B cell (primary cell): ENCODE measurements at regions not wholly inside any gene's neighbourhood (a gene's known extent, or its start where the extent isn't known, plus 50 kb on each side); places are given as distances from the start of the nearest gene placed in this dataset.

Experiments
- ATAC-seq: fragments of 200-7000 bp; cut with Tn5 transposase; one replicate; pipeline ENCODE4 v1.10.0; 2021; ENCODE audit warnings: low read depth, mild to moderate bottlenecking, moderate number of reproducible peaks, moderate library complexity
- CTCF ChIA-PET: fragments of 350-600 bp; sonication (Branson Sonifier 250); formaldehyde crosslinking; loops from one replicate; lab custom pipeline; 2021; ENCODE audit warnings: antibody characterized with exemption, inconsistent platforms; lab: Charles Lee
- POLR2A ChIA-PET: fragments of 350-600 bp; sonication (Branson Sonifier 250); formaldehyde crosslinking; loops from one replicate; lab custom pipeline; 2021; ENCODE audit warnings: antibody characterized with exemption; lab: Charles Lee
- DNase-seq: peaks from one replicate; pipeline ENCODE4 v3.0.0; 2013
- H2AFZ ChIP-seq: 2 replicates; pipeline ENCODE4 v1.6.1; 2012; ENCODE audit warnings: mild to moderate bottlenecking, low read depth, low read length; ENCODE audit not compliant: insufficient read depth, poor library complexity, severe bottlenecking
- H3K27ac ChIP-seq, 2 donors: 1 replicate in 1 of 2; 2 replicates in 1 of 2; pipeline ENCODE4 v1.5.1; 2012 to 2013; ENCODE audit warnings: low read length in 2 of 2, mild to moderate bottlenecking in 2 of 2, moderate library complexity in 1 of 2
- H3K27me3 ChIP-seq, 4 experiments: fragments of 200-600 bp in 1 of 4; sonication (generic) in 1 of 4; replicated peaks in 1 of 4; 1 replicate in 2 of 4; 2 replicates in 2 of 4; pipeline versions ENCODE4 v1.6.1 to v1.7.0; 2013 to 2016; ENCODE audit warnings: low read length in 3 of 4, mild to moderate bottlenecking in 2 of 4, mixed read lengths in 1 of 4, moderate library complexity in 1 of 4; ENCODE audit not compliant: insufficient read depth in 4 of 4, control insufficient read depth in 3 of 4; ENCODE audit errors: control extremely low read depth in 1 of 4
- H3K36me3 ChIP-seq, 2 experiments: replicated peaks in 1 of 2; 1 replicate in 1 of 2; 2 replicates in 1 of 2; pipeline versions ENCODE4 v1.6.1 to v1.7.1; 2013; ENCODE audit warnings: low read length in 1 of 2; ENCODE audit not compliant: insufficient read depth in 2 of 2, control insufficient read depth in 1 of 2; ENCODE audit errors: control extremely low read depth in 1 of 2, extremely low read depth in 1 of 2
- H3K4me1 ChIP-seq, 2 donors: fragments of 200-600 bp in 1 of 2; sonication (generic) in 1 of 2; 1 replicate in 1 of 2; 2 replicates in 1 of 2; pipeline versions ENCODE4 v1.5.1 to v1.6.1; 2013 to 2017; ENCODE audit warnings: low read length in 2 of 2; ENCODE audit not compliant: control insufficient read depth in 2 of 2, insufficient read depth in 2 of 2
- H3K4me2 ChIP-seq: replicated peaks from 2 replicates; pipeline ENCODE3; 2012; ENCODE audit warnings: mild to moderate bottlenecking, low read depth, low read length; ENCODE audit not compliant: poor library complexity, severe bottlenecking
- H3K4me3 ChIP-seq, 5 experiments: fragments of 200-600 bp in 1 of 5; sonication (generic) in 1 of 5; 1 replicate in 3 of 5; 2 replicates in 2 of 5; pipeline versions ENCODE4 v1.5.1 to v1.7.0; 2011 to 2016; ENCODE audit warnings: low read length in 4 of 5, mild to moderate bottlenecking in 4 of 5, low read depth in 2 of 5, control low read depth in 1 of 5, moderate library complexity in 1 of 5; ENCODE audit not compliant: insufficient read depth in 1 of 5; ENCODE audit errors: control extremely low read depth in 1 of 5, extremely low read depth in 1 of 5
- H3K79me2 ChIP-seq: fragments of 200-600 bp; sonication (generic); one replicate; pipeline ENCODE4 v1.6.0; 2016; ENCODE audit warnings: low read length; ENCODE audit not compliant: control insufficient read depth, insufficient read depth
- H3K9ac ChIP-seq: fragments of 200-600 bp; sonication (generic); 2 replicates; pipeline ENCODE4 v1.6.1; 2017; ENCODE audit warnings: mild to moderate bottlenecking, low read length, moderate library complexity
- H3K9me3 ChIP-seq, 3 donors: one replicate each; pipeline versions ENCODE4 v1.6.1 to v1.7.1; 2013; ENCODE audit warnings: low read length in 2 of 3; ENCODE audit not compliant: control insufficient read depth in 2 of 3, insufficient read depth in 1 of 3; ENCODE audit errors: control extremely low read depth in 1 of 3
- H4K20me1 ChIP-seq: 2 replicates; pipeline ENCODE4 v1.6.0; 2012; ENCODE audit warnings: mild to moderate bottlenecking, low read length; ENCODE audit not compliant: insufficient read depth, control insufficient read depth, poor library complexity, severe bottlenecking
- H3K27ac Mint-ChIP-seq: one replicate; pipeline ENCODE4 v1.8.0; 2021; ENCODE audit warnings: mixed read lengths
- H3K27me3 Mint-ChIP-seq: one replicate; pipeline ENCODE4 v1.8.0; 2021; ENCODE audit warnings: mixed read lengths
- H3K4me1 Mint-ChIP-seq: one replicate; pipeline ENCODE4 v1.8.0; 2021; ENCODE audit warnings: mixed read lengths
- H3K4me3 Mint-ChIP-seq: one replicate; pipeline ENCODE4 v1.8.0; 2021; ENCODE audit warnings: mixed read lengths
- H3K9me3 Mint-ChIP-seq: one replicate; pipeline ENCODE4 v1.8.0; 2022; ENCODE audit warnings: mixed read lengths; ENCODE audit not compliant: insufficient read depth
- CTCF ChIP-seq: fragments of 200-600 bp; IDR thresholded peaks from one replicate; pipeline ENCODE4 v1.8.0; 2022; ENCODE audit warnings: antibody characterized with exemption, mild to moderate bottlenecking
- EZH2 ChIP-seq: IDR thresholded peaks from 2 replicates; pipeline ENCODE4 v1.6.1; 2012; ENCODE audit warnings: borderline replicate concordance, low read depth, mild to moderate bottlenecking, moderate library complexity, low read length; ENCODE audit not compliant: insufficient read depth, poor library complexity, severe bottlenecking
- WGBS: methylation state at CpG from one replicate; pipeline ENCODE4 v1.1.5; 2013; ENCODE audit warnings: missing lambda C conversion rate; ENCODE audit not compliant: insufficient coverage; 5-methylcytosine and 5-hydroxymethylcytosine counted together
- intact Hi-C: fragments of 100-400 bp; cut with micrococcal nuclease; formaldehyde crosslinking; loops from one replicate; pipeline ENCODE4 v1.10.0; 2022

- no peak for TF ChIP-seq CTCF
- TF ChIP-seq EZH2 = no peak
- ChIA-PET CTCF (no interaction called here), POLR2A (no interaction called here)
- no peaks in the 10 kb centered on the region for H3K27me3 Mint-ChIP-seq
- WGBS = 95% methylated on average over 4 of the region's 6 CpGs
- no peaks in the 10 kb centered on the region for H3K9me3 Mint-ChIP-seq
- no peaks in the 10 kb centered on the region for H3K79me2 ChIP-seq
- no peak overlapping the region for H3K27ac ChIP-seq
- no peak overlapping the region for H3K9ac ChIP-seq
- H3K27ac Mint-ChIP-seq = no peak overlapping the region
- DNase-seq (no peak), ATAC-seq (no peak)
- no peak overlapping the region for H3K4me3 ChIP-seq
- intact Hi-C loops = no loop called here
- no peaks in the 10 kb centered on the region for H3K4me1 ChIP-seq
- no peaks in the 10 kb centered on the region for H3K27me3 ChIP-seq
- H3K4me2 ChIP-seq = no peak overlapping the region
- H4K20me1 ChIP-seq = no peaks in the 10 kb centered on the region
- no peaks in the 10 kb centered on the region for H3K36me3 ChIP-seq
- H3K9me3 ChIP-seq = no peaks in the 10 kb centered on the region
- no peak overlapping the region for H2AFZ ChIP-seq
- H3K4me1 Mint-ChIP-seq = no peaks in the 10 kb centered on the region
- H3K4me3 Mint-ChIP-seq = no peak overlapping the region
Measured at GRCh38 chr9:26271495-26272122, 593.4 kb upstream of the TUSC1 start.

GRCh38 chr9:26266146-26266793, 588.0 kb upstream of the TUSC1 start:
- intact Hi-C loops = no loop called here
- no peaks in the 10 kb centered on the region for H3K4me1 Mint-ChIP-seq
- WGBS = no CpG with 5 or more reads among the region's 2 CpGs
- no peak overlapping the region for H3K4me3 ChIP-seq
- CTCF ChIA-PET = no interaction called here
- no peak overlapping the region for H3K27ac Mint-ChIP-seq
- POLR2A ChIA-PET = no interaction called here
- no peak overlapping the region for H3K27ac ChIP-seq
- H2AFZ ChIP-seq = no peak overlapping the region
- no peaks in the 10 kb centered on the region for H3K36me3 ChIP-seq
- no peaks in the 10 kb centered on the region for H4K20me1 ChIP-seq
- H3K27me3 ChIP-seq = no peaks in the 10 kb centered on the region
- no peak for DNase-seq
- H3K4me2 ChIP-seq = no peak overlapping the region
- H3K27me3 Mint-ChIP-seq = no peaks in the 10 kb centered on the region
- no peaks in the 10 kb centered on the region for H3K4me1 ChIP-seq
- H3K9ac ChIP-seq = no peak overlapping the region
- H3K9me3 ChIP-seq = no peaks in the 10 kb centered on the region
- H3K79me2 ChIP-seq = no peaks in the 10 kb centered on the region
- TF ChIP-seq CTCF (no peak), EZH2 (no peak)
- ATAC-seq = no peak
- no peaks in the 10 kb centered on the region for H3K9me3 Mint-ChIP-seq
- no peak overlapping the region for H3K4me3 Mint-ChIP-seq
